Activated CD4-positive, alpha-beta T cell treated with anti-CD3 and anti-CD28 coated beads for 48 hours (primary cell): ENCODE measurements at regions not wholly inside any gene's neighbourhood (a gene's known extent, or its start where the extent isn't known, plus 50 kb on each side); places are given as distances from the start of the nearest gene placed in this dataset.

ENCODE experiments used
- DNase-seq: peaks from one replicate; pipeline ENCODE4 v3.0.0-alpha.2; 2020

DNA sequence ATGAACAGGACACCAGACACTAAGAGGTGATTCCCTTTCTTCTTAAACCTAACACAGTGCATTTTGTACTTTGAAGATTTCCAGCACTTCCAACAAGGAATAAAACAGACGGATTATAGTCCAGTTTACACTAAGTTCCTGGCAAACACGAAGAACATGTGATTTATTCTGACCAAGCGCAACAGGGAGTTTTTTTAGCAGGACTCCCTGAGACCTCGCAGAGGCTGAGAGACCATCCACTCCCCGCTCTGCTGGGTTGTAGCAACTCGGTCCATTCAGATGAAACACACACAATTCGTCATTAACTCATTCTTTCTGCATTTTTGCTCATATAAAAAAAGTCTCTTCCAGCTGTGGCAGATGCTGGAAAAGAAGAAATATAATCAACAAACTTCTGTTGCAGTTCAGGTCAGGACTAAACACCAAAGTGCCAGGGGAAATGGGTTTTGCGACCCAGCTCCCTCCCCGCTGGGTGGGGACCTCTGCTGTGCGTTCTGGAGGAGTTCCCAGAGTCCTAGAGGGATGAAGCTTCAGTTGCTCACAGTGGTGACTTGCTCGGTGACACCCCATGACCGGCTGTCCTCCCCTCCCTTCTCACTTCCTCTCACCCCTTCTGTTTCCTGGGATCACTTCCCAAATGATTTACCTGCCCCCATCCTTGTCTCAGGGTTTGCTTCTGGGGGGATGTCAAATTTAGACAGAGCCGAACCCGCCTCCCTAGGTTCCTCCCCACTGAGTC is 52.5 kb downstream of the KCNF1 start:
- no peak for DNase-seq

DNA sequence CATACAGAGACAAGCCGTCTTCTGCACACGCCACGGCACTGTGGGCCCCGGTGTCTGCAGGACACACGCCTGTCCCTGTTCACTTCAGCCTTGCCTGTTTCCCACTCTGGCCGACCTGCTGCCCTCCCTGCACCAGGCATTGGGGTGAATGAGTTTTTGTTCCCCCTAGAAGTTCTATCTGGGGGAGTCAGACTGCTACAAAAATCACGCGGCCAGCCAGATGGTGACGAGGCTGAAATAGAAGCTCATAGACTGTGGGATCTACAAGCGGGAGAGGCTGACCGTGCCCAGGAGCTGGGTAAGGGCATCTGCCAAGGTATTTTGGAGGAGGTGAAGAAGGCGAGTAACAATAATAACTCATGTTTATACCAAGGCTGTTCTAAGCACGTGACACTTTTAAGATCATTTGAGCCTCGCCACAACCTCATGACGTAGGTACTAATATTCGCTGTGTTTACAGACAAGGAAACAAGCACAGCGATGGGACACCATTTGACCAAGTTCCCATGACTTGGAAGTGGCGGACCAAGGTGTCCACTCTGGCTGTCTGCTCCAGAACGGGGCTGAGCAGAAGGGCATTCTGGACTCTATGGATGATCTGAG is 53.6 kb downstream of the KCNF1 start:
- DNase-seq: no peak

DNA sequence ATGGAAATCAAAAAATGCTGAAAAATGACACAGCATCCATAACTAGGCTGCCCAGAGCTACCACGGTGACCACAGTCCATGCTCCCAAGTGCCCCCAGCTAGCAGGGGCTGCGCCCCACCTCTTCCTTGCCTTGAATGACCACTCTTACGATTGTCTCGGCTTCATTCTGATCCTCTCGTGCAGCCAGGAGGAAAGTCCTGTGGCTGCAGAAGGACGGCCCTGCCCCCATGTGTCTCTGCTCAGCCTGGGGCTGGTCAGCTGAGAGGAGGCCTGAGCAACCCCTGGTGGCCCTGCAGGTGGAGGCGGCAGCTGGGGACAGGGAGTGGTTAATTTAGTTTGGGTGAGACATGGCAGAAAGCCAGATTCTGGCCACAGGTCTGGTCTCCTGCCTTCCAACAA is 54.3 kb downstream of the KCNF1 start:
- no peak for DNase-seq

DNA sequence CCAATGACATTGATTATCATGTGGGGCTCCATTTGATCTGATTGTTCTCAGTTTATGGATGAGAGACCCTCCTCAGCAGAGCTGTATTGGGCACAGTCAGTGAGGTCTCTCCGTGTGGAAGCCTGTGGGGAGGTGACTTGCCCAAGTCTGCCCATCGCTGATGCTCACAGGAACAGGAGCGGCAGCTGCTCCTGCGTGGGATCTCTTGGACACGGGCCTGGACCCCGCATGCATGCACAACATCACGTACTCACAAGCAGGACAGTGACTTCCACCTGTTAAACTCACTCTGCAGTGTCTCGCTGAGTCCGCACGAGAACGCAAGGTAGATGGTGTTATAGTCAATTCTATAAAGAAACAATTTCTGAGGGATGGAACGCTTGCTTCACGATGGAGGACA is 55.0 kb downstream of the KCNF1 start:
- DNase-seq: no peak

DNA sequence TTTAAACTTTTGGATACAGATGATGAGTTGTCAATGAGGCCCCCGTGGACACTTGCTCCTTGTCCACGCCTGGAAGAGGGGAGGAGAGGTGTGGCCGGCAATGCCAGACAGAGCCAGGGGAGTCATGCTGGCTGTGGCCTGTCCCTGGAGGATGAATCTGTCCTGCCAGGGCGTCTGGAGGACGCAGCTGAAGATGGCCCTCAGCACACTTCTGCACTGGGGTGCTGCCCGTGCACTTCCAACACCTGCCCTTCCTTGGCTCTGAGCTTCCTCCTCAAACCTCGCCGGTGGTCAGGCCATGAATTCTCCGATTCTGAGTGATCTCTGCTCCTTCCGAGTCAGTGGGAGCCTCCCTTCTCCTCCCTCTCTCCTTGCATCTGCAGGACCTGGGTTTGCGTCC is 56.4 kb downstream of the KCNF1 start:
- no peak for DNase-seq

DNA sequence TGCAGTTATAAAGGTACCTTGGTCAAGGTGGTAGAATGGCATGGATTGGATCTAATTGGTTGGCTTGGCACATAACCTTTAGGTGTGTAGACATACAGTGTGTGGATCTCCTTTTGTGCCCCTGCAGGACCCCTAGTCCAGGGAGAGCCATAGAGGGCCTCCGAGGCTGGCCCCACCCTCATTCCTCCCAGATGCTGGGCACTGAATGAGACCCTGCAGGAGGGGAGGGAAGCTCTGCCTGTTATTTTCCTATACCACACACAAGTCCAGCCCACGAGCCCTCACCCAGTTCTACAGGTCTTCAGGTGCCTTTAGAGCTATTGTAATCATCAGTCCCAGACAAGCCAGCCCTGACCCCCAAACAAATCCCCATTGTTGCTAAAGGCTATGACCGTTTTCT is 58.9 kb downstream of the KCNF1 start:
- no peak for DNase-seq

DNA sequence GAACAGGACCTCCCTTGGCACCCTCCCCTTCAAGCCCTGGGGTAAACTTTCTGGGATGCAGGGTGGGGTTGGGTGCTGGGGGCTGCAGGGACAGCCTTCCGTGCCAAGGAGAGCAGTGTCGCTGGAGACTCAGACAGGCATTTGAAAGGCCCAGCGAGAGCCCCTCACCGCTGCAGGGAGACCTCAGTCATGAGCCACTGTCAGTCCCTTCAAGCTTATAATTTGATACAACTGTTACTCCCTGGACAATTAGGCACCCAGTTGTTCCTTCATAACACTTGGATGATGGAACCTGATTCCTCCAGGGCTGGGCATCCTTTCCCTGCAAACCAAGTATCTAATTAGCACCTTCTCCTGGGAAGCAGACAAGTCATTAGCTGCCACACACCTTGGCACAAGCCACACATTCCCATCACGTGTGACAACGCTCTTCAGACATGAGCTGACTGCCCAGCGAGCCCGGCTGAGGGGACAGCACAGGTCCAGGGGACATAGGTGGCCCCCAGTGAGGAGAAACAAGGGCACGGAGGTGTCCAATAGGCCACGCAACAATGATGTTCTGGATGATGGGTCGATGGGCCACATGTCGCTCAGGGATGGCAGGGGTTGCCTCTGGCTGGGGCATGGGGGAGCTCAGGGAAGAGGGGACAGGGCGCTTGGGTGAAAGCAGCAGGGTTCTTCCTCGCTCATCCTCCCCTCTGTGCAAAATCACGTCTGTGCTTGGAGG is 59.6 kb downstream of the KCNF1 start:
- DNase-seq: no peak

DNA sequence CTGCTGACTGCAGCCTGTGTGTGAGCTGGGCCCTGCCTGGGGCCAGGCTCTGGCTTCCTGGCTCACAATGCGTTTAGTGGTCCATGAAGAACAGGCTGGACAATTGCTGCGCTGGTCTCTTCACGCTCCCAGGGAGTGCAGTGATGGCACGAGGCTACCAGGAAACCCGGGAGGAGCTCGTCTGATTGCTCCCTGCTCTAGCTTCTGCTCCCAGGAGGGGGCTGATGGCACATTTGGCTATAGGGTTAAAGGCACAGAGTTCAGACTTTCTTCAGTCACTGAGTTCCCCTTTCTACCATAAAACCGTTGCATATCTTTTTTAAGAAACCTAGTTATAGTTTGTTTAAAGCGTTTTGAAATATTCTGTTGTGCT is 60.1 kb downstream of the KCNF1 start:
- DNase-seq: no peak

DNA sequence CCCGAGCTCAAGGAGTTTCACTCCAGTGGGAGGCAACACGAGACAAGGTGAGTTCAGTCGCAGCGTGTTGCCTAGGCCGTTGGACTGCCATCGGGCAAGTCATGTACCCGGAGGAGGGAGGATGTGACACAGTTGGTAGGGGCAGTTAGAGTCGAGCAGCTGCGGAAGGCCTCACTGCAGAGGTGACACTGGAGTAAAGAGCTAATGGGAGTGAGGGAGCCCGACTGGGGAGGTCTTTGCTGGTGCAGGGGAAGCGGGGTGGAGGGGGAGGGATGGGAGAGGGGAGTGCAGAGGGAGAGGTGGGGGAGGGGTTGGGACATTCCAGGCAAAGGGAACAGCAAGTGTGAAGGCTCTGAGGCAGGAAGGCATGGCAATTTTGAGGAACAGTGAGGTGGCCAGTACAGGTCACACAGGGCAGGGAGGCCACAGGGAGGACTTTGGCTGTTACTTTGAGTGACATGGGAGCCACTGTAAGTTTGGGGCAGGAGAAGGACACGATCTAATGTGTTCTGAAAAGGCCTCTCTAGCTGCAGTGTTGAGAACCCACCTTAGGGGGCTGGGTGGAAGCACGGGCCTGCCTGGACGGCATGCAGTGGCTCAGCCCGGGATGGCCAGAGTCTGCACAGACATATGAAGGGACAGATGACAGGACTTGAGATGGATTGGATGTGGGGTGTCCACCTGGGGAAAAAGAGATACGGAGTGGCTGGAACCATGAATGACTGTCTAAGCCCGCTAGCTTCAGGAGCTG is 61.1 kb downstream of the KCNF1 start:
- no peak for DNase-seq

DNA sequence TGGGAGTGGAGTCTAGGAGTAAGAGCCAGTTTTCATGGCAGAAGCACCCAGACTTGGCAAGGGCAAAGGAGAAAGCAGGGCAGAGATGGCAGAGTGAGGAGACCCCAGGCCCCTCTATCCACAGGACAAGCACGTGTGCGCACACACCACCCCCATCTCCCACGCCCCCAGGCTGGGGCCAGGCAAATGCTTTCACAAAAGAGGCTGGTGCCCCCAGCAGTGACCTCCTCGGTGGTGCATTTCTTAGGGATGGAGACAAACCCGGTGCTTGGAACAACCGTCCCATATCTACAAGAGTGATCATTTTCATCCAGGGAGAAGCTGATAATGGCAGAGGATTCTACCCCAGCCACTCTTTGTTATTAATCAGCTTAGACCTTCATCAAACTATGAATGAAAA is 62.0 kb downstream of the KCNF1 start:
- no peak for DNase-seq

DNA sequence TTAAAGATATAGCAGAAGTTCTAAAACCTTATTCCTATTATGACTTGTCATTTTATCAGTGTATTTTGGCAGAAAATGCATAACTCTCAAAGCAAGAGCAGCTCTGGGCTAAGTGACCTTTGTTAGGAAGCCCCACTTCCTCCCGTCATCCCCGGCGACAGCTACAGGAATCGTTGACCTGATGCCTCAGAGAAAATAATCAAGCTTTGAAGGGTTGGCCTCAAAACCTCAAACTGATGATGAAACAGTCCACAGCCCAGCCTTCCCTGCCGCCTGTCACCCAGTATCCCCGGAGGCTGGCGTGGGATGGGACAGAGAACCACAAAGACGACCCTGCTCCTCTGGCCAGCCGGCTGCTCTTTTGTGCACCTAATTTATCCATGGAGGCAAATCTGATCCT is 65.3 kb downstream of the KCNF1 start:
- no peak for DNase-seq

DNA sequence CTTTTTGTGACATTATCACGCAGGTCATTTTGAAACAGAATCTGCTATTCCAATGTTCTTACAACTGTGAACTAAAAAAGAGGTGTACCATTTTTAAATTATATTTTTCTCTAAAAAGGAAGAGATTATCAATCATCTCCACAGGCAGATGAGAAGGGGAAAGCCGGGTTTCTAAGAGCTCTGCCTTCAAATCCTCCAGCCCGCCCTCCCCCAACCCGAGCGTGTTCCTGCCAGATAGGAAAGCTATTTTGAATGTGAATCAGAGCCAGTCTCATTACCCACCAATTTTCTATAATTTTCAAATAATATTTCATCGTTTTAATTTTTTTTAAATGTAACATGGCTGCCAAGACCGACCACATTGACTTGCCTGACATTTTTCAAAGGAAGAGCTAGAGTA is 65.9 kb downstream of the KCNF1 start:
- DNase-seq: no peak

DNA sequence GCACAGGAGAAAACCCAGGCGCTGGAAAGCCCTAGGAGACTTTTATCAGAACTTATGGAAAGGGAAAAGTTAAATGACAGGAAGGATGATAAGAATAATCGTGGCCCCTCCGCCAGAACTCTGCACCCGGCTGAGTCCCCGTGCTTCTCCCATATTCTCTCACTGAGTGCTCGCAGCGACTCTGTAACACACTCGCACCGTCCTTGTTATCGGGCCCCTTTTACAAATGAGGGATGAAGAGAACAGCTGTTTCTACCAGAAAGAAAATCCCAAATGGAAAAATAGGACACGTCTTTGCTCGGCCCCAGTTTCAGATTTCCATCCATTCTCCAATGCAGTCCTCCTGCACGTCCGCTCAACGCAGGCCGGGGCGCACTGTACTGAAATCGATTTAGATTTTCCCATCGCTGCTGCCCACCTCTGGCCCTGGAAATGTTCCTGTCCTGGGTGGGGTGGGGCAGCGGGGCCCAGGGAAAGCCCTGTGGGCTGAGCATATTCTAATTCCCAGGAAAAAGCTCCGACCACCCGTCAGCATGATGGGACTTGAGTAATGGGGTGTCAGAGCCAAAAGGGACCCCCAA is 66.4 kb downstream of the KCNF1 start:
- no peak for DNase-seq

DNA sequence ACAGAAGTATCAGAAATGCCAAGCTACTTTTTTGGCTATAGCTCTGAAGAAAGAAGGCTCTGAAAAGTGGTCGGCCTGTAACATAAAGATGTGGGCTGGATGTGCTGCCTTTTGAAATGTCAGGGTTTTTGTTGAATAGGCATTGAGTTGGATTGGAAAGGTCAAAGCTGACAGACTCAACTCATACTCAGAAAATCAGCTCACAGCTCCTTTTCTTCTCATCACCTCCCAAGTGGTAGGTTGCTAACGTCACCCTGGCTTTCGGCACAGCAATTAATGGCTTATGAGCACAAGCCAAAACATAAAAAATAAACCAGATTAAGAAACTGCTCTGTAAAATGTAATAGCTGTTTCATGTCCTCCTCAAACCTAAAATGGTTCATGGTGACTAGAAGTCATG is 68.3 kb downstream of the KCNF1 start:
- DNase-seq: no peak

DNA sequence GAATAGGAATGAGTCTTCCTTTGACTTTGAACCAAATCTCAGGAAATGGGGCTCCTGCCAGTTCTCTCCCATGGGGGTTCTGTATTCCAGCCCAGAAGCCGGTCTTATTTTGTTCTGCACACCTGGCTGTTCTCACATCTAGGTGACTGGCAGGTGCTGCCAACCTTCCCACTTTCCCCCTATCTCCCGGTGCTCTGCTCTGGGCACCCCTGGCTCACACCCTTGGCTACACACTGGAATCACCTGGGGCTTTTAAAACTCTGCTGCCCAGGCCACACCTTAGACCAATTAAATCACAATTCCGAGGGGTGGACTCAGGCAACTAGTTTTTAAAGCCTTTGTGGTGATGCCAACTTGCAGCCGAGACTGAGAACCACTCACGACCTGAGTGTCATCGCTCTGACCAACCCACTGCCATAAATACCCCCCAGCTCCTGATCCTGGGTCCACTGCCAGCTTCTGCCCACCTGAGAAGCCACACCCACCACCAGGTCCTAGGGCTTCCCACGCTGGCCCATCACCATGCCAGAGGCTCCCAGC is 69.2 kb downstream of the KCNF1 start:
- no peak for DNase-seq

DNA sequence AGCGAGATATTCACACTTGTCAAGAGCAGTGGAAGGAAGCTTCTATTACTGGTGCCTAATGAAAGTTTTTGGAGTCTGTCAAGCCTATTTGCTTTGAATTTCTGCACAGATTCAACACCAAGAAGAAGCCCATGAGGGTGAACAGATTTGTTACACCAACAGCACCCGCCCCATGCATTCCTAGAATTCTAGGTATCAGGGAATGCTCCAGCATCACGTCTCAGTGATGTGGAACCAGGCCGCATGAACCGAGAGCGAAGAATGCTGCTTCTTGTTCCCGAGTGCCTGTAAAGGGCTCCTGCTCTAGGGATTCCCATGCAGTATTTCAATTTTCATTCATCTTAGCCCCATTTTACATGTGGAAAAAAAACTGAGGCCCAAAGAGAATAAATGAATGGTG is 69.7 kb downstream of the KCNF1 start:
- no peak for DNase-seq

DNA sequence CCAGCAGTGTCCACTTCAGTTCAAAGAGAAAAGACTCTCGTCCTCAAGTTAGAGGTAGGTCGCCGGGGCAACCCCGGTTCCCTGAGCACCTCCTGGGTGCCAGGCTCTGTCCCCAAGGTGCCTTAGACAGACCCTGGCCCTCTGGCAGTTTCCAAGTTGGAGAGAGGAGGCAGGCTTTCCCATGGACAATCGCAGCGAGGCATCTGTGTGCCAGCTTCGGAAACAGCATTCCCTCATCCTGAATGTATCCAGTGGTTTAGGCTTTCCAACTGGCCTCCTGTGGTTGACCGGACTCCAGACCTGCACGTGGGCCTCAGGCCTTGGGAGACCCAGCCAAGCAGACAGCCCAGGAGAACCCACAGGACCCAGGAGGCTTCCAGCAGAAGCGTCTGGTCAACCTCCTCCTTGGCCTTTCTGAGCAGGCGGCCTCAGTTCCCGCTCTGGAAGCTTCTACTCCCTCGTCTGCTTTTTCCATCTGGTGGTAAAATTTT is 70.3 kb downstream of the KCNF1 start:
- no peak for DNase-seq

DNA sequence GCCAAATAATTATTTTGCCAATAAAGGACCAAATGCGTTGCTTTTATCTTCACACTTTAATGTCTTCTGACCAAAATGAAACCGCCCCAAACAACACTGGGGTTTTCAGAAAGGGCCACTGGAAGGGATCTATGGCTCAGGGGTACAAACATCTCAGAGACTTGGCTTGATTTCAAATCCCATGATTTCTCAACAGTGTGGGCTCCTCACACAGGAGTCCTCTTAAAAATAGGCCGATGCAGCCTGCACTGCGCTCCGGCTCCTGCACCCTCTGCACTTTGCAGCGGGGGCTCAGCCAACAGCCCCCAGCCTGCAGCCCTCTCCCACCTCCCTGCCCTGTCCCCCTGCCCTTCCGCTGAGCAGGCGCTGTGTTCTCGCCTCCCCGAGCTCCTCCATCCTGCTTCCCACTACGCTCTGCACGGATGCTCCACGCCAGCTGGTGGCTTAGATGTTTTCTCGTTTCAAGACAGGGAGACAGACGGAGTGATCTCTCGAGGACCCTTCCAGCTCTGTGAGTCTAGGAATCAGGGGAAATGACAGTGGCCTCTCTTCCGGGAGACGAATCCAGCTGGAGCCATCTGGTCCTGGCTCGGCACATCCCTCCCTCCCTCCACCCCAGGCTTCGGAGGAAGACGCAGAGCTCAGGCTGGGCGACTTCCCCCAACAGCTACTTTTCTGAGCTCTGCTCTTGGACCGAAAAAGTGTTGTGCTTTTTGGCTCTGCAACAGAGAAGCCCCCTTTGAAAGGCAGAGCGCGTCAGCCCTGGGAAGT is 71.4 kb downstream of the KCNF1 start:
- DNase-seq: no peak

DNA sequence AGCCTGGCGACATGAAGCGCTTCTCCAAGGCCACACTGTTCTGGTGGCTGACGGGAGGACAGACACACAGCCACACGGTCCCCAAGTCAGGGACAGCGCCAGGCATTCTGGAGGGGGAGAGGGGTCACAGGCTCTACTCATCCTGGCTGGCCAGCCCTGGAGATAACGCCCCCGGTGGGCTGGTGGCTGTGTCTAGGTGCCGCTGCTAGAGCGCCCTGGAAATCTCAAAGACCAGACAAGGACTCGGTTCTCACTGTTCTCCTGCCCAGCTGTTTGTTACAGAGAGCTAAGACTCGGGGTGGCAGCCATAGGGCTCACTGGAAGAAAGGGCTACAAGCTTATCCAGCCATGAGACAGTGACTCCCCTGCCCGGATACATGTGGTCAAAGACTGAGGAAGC is 72.0 kb downstream of the KCNF1 start:
- no peak for DNase-seq

DNA sequence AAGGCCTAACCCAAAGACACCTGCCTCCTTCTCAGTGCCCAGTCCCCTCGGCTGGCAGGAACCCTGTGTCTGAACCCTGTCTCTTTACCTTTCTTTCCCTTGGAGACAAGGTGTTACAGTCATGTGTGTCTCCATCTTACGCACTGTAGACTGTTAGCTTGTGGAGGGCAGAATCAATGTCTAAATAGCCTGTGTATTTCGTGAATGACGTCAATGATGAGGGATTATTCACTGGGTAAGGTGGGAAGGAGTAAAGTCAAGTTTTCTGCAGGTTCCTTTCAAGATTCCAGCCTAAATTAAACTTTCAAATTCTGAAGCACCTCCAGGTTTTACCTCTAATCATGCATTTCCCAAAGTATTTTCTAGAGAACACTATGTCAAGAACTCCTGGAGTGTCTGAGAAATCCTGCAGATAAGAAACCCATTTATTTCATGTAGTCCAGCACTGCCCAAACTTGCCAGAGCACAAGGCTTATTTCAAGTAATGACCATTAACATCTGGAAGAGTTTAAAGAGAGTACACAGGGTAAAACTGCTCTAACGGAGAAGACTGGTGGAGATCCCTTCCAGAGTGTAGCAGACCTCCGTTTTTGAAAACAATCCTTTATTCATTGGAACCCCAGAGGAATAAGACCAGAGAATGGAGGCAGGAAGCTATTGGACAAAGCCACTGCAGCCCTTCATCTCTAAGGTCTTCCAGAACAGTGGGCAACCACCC is 72.8 kb downstream of the KCNF1 start:
- DNase-seq: no peak

DNA sequence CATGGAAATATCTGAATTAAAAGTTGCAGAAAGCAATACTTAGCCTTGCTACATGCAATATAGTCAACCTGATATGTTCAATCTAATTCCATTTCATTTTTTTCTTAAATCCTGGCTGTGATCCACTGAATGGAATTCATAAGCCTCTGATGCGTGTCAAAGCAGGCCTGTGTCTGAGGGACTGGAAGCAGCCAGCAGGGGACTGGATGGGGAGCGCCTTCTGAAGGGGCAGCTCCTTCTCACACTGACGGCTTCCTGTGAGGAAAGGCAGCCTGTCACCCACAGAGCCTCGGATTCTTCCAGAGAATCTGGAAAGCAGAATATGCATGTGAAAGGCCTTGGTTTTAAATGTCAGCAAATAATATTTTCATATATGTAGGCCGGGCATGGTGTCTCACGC is 73.5 kb downstream of the KCNF1 start:
- DNase-seq: no peak
